T-cell (primary cell): ENCODE measurements at regions not wholly inside any gene's neighbourhood (a gene's known extent, or its start where the extent isn't known, plus 50 kb on each side); places are given as distances from the start of the nearest gene placed in this dataset.
"Not testable (repeated sequence)": the region's sequence is repeated elsewhere in the genome, so short reads cannot be mapped to it uniquely, and the experiment has no call there.

Source experiments
- ATAC-seq, 4 experiments: fragments of 200-7000 bp in 3 of 4; fragments of 150-1000 bp in 1 of 4; cut with Tn5 transposase; replicated peaks in 1 of 4; 1 replicate in 3 of 4; 2 replicates in 1 of 4; pipeline ENCODE4 v1.10.0; 2021; ENCODE audit warnings: moderate library complexity in 3 of 4, mild to moderate bottlenecking in 2 of 4, moderate number of reproducible peaks in 1 of 4
- CTCF ChIA-PET, 2 donors: fragments of 300-600 bp; sonication (Branson Sonifier 250); formaldehyde crosslinking; loops; one replicate each; lab custom pipeline; 2022; ENCODE audit warnings: antibody characterized with exemption in 2 of 2; lab: Charles Lee
- POLR2A ChIA-PET, 2 donors: fragments of 300-600 bp; sonication (Branson Sonifier 250); formaldehyde crosslinking; loops; one replicate each; lab custom pipeline; 2022; ENCODE audit warnings: antibody characterized with exemption in 2 of 2; lab: Charles Lee
- DNase-seq, 35 experiments: peaks; one replicate each; pipeline versions ENCODE4 v3.0.0 to v3.0.0-alpha.2; 2013 to 2023
- H3K27ac ChIP-seq: one replicate; pipeline ENCODE4 v1.5.1; 2013; ENCODE audit warnings: low read length
- H3K27me3 ChIP-seq, 2 experiments: replicated peaks in 1 of 2; 1 replicate in 1 of 2; 2 replicates in 1 of 2; pipeline versions ENCODE4 v1.6.1 to v1.7.0; 2013; ENCODE audit warnings: low read length in 1 of 2, mixed read lengths in 1 of 2; ENCODE audit not compliant: control insufficient read depth in 2 of 2, insufficient read depth in 2 of 2; ENCODE audit errors: extremely low read depth in 1 of 2
- H3K36me3 ChIP-seq, 2 donors: 1 replicate in 1 of 2; 2 replicates in 1 of 2; pipeline versions ENCODE4 v1.6.1 to v1.7.0; 2013; ENCODE audit warnings: low read length in 1 of 2; ENCODE audit not compliant: control insufficient read depth in 2 of 2, insufficient read depth in 1 of 2; ENCODE audit errors: extremely low read depth in 1 of 2
- H3K4me1 ChIP-seq, 2 experiments: 1 replicate in 1 of 2; 2 replicates in 1 of 2; pipeline versions ENCODE4 v1.6.1 to v1.7.0; 2013; ENCODE audit warnings: low read length in 2 of 2, mixed read lengths in 1 of 2; ENCODE audit not compliant: insufficient read depth in 2 of 2, control insufficient read depth in 1 of 2; ENCODE audit errors: extremely low read depth in 1 of 2
- H3K4me3 ChIP-seq, 2 donors: 1 replicate in 1 of 2; 2 replicates in 1 of 2; pipeline versions ENCODE4 v1.5.1 to v1.7.0; 2013; ENCODE audit warnings: mild to moderate bottlenecking in 2 of 2, low read length in 1 of 2, moderate library complexity in 1 of 2; ENCODE audit not compliant: control insufficient read depth in 1 of 2; ENCODE audit errors: extremely low read depth in 1 of 2
- H3K9me3 ChIP-seq: 2 replicates; pipeline ENCODE4 v1.7.0; 2013
- H3K27ac Mint-ChIP-seq, 2 donors: one replicate each; pipeline ENCODE4 v1.8.0; 2020 to 2021; ENCODE audit warnings: mild to moderate bottlenecking in 2 of 2, mixed read lengths in 2 of 2
- H3K27me3 Mint-ChIP-seq, 2 donors: one replicate each; pipeline ENCODE4 v1.8.0; 2021 to 2022; ENCODE audit warnings: mixed read lengths in 2 of 2
- H3K36me3 Mint-ChIP-seq: one replicate; pipeline ENCODE4 v1.8.0; 2021; ENCODE audit warnings: mixed read lengths
- H3K4me1 Mint-ChIP-seq, 3 donors: one replicate each; pipeline ENCODE4 v1.8.0; 2020 to 2022; ENCODE audit warnings: mixed read lengths in 3 of 3, mild to moderate bottlenecking in 1 of 3
- H3K4me3 Mint-ChIP-seq, 3 donors: one replicate each; pipeline ENCODE4 v1.8.0; 2020 to 2022; ENCODE audit warnings: mild to moderate bottlenecking in 3 of 3, mixed read lengths in 3 of 3, moderate library complexity in 3 of 3
- H3K9me3 Mint-ChIP-seq, 3 donors: one replicate each; pipeline ENCODE4 v1.8.0; 2020 to 2022; ENCODE audit warnings: mixed read lengths in 3 of 3
- WGBS: methylation state at CpG from one replicate; pipeline ENCODE4 v1.1.5; 2013; ENCODE audit warnings: missing lambda C conversion rate; ENCODE audit not compliant: insufficient coverage; 5-methylcytosine and 5-hydroxymethylcytosine counted together

DNA sequence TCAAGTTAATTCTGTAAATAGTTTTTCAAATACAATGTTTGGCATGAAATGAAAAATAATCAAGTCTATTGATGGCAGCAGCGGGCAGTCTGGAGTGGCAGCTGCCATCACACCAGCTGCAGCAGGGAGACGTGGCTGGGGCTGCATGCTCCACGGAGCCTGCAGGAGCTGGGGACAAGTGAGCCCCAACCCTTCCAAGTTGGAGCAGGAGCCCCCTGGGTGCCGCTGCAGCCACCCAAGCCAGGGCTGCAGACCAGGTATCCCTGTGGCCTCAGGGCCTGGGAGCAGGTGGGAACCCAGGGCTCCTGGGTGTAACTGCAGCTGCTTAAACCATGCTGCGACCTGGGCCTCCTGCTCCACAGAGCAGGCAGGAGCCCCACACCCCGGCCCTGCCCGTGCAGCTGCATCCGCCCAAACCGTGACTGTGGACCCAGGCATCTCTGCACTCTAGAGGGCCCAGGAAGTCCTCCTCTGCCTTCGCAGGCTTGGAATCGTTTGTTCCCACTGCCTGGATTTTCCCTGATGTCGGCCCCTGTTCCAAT lies 257.4 kb downstream of the PLOD2 start:
- WGBS: 82% methylated on average over 11 of the region's 12 CpGs
- ATAC-seq (peak in 1 of 4 experiments; percentile 27), DNase-seq (no peak)
- CTCF ChIA-PET: no interaction called here
- Mint-ChIP-seq H3K4me3 (no peak overlapping the region), H3K36me3 (no peaks in the 10 kb centered on the region), H3K27ac (no peak overlapping the region), H3K9me3 (no peaks in the 10 kb centered on the region), H3K27me3 (no peaks in the 10 kb centered on the region), H3K4me1 (no peaks in the 10 kb centered on the region)
- POLR2A ChIA-PET: no interaction called here
- Histone ChIP-seq H3K9me3 (no peaks in the 10 kb centered on the region), H3K27me3 (no peaks in the 10 kb centered on the region), H3K4me1 (no peaks in the 10 kb centered on the region), H3K27ac (no peak overlapping the region), H3K4me3 (no peak overlapping the region), H3K36me3 (no peaks in the 10 kb centered on the region)

DNA sequence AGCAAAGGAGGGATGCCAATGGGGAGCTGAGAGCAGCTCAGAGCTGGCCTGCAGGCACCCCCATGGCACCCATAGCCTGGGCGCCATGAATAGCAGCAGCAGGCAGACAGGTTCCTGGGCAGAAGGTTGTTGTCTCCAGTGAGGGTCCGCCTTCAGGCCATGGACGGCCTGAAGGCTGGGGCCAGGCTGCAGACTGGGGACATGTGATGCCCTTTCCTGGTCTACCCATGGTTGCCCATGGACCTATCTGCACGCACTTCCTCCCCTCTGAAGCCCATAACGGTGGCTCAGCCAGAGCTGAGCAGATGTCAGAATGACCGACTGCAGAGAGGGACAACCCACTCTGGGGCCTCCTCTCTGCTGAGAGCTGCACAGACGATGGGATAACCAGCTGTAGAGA lies 256.8 kb downstream of the PLOD2 start:
- DNase-seq (no peak), ATAC-seq (no peak)
- no peak overlapping the region for H3K27ac Mint-ChIP-seq
- POLR2A ChIA-PET: no interaction called here
- no peak overlapping the region for H3K4me3 ChIP-seq
- H3K27me3 Mint-ChIP-seq: no peaks in the 10 kb centered on the region
- no peak overlapping the region for H3K27ac ChIP-seq
- H3K9me3 Mint-ChIP-seq: no peaks in the 10 kb centered on the region
- no peaks in the 10 kb centered on the region for H3K9me3 ChIP-seq
- H3K27me3 ChIP-seq: no peaks in the 10 kb centered on the region
- H3K36me3 ChIP-seq: no peaks in the 10 kb centered on the region
- H3K4me3 Mint-ChIP-seq: no peak overlapping the region
- H3K4me1 ChIP-seq: no peaks in the 10 kb centered on the region
- no peaks in the 10 kb centered on the region for H3K36me3 Mint-ChIP-seq
- CTCF ChIA-PET: no interaction called here
- 95% methylated on average over 7 of the region's 7 CpGs for WGBS
- H3K4me1 Mint-ChIP-seq: no peaks in the 10 kb centered on the region

DNA sequence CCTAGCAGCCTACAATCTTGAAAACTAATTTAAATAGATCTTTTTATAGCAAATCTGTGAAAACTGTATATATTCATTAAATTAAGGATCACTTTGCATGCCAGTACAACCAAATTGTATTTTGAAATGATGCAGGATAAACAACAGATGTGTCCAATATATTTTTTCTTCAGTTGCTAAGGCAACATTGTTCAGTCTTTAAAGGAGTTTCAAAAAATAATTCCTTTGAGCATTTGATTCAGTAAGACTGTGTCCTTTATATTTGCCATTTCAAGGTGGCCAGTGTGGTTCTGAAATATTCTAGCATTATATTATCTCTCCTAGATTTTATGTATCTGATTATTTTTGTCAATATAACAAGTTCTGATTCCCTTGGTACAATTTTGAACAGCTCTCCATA lies 254.7 kb downstream of the PLOD2 start:
- ATAC-seq (no peak), DNase-seq (no peak)
- Histone ChIP-seq H3K27me3 (no peaks in the 10 kb centered on the region), H3K4me3 (no peak overlapping the region), H3K36me3 (no peaks in the 10 kb centered on the region), H3K9me3 (no peaks in the 10 kb centered on the region), H3K27ac (no peak overlapping the region), H3K4me1 (no peaks in the 10 kb centered on the region)
- ChIA-PET POLR2A (no interaction called here), CTCF (no interaction called here)
- no peaks in the 10 kb centered on the region for H3K4me1 Mint-ChIP-seq
- H3K9me3 Mint-ChIP-seq: no peaks in the 10 kb centered on the region
- no peaks in the 10 kb centered on the region for H3K36me3 Mint-ChIP-seq
- H3K27me3 Mint-ChIP-seq: no peaks in the 10 kb centered on the region
- no peak overlapping the region for H3K27ac Mint-ChIP-seq
- H3K4me3 Mint-ChIP-seq: no peak overlapping the region

DNA sequence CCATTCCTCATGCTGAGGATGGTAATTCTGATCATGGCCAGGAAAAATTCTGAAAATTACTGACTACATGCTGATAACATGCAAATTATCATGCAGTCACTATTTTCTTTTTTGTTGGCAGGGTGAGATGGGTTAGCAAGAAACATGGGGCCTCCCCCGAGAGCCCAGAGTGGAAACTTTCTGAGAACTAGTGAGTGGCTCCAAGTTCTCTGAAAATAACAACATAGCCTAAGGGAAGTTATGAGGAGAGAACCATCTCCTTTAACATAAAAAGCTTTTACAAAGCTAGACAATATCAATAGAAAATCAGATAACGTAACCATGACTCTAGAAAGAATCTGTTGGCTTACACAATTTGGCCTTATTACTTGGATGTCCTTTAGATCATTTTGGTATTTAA lies 254.2 kb downstream of the PLOD2 start:
- ChIA-PET CTCF (no interaction called here), POLR2A (no interaction called here)
- Mint-ChIP-seq H3K4me1 (no peaks in the 10 kb centered on the region), H3K4me3 (no peak overlapping the region), H3K36me3 (no peaks in the 10 kb centered on the region), H3K27ac (no peak overlapping the region), H3K27me3 (no peaks in the 10 kb centered on the region), H3K9me3 (no peaks in the 10 kb centered on the region)
- ATAC-seq (no peak), DNase-seq (no peak)
- Histone ChIP-seq H3K9me3 (no peaks in the 10 kb centered on the region), H3K27me3 (no peaks in the 10 kb centered on the region), H3K4me3 (no peak overlapping the region), H3K36me3 (no peaks in the 10 kb centered on the region), H3K27ac (no peak overlapping the region), H3K4me1 (no peaks in the 10 kb centered on the region)
- no CpG with 5 or more reads among the region's 2 CpGs for WGBS

DNA sequence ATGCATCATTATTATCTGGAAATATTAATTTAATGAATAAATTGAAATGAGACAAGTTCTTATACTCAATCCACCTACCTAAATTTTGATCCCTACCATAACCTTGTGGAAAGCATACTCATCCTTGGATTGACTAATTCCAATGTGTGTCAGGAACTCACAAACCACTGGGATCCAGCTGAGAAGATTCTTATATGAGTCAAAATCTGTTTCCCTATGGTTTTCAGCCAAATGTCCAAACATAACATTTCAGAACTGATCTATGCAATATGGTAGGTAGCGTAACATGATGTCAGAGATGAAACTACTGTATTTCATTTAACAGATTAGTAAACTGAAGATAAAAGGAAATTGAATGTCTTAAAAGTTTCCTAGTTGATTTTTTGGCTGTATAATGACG lies 250.0 kb downstream of the PLOD2 start:
- no peak overlapping the region for H3K4me3 ChIP-seq
- no CpG with 5 or more reads among the region's 2 CpGs for WGBS
- H3K9me3 ChIP-seq: no peaks in the 10 kb centered on the region
- Mint-ChIP-seq H3K27me3 (no peaks in the 10 kb centered on the region), H3K4me1 (no peaks in the 10 kb centered on the region), H3K4me3 (no peak overlapping the region), H3K27ac (no peak overlapping the region), H3K36me3 (no peaks in the 10 kb centered on the region), H3K9me3 (peaks cover 4 to 16% (median 6%) of the 10 kb centered on the region in 3 donors)
- no peaks in the 10 kb centered on the region for H3K27me3 ChIP-seq
- DNase-seq: no peak
- ATAC-seq: no peak
- ChIA-PET CTCF (no interaction called here), POLR2A (no interaction called here)
- H3K36me3 ChIP-seq: no peaks in the 10 kb centered on the region
- H3K27ac ChIP-seq: no peak overlapping the region
- H3K4me1 ChIP-seq: no peaks in the 10 kb centered on the region

DNA sequence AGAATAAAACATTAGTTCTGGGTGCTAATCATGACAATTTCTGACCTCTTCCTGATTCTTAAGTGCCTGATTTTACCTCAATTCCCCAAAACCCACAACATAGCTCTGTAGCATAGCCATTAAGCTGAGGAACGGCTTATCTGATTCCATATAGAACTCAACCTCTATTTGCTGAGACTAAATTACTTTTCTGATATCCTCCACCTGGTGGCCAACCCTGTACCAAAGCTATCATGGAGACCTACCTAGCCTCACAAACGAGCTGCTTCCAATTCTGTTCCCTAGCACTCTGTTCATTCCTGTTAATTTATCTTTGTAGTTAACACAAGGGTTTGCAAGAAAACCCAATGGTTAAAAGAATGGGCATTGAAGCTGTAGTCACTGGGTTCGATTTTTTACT lies 245.2 kb downstream of the PLOD2 start:
- no peak overlapping the region for H3K27ac Mint-ChIP-seq
- ATAC-seq: no peak
- Histone ChIP-seq H3K27ac (no peak overlapping the region), H3K4me1 (no peaks in the 10 kb centered on the region), H3K4me3 (no peak overlapping the region), H3K36me3 (no peaks in the 10 kb centered on the region), H3K27me3 (no peaks in the 10 kb centered on the region), H3K9me3 (no peaks in the 10 kb centered on the region)
- WGBS: 50% methylated on average over 1 of the region's 3 CpGs
- peaks cover 16 to 26% (median 17%) of the 10 kb centered on the region in 3 donors for H3K9me3 Mint-ChIP-seq
- DNase-seq: no peak
- ChIA-PET CTCF (no interaction called here), POLR2A (no interaction called here)
- no peaks in the 10 kb centered on the region for H3K36me3 Mint-ChIP-seq
- no peak overlapping the region for H3K4me3 Mint-ChIP-seq
- H3K4me1 Mint-ChIP-seq: no peaks in the 10 kb centered on the region
- H3K27me3 Mint-ChIP-seq: no peaks in the 10 kb centered on the region

DNA sequence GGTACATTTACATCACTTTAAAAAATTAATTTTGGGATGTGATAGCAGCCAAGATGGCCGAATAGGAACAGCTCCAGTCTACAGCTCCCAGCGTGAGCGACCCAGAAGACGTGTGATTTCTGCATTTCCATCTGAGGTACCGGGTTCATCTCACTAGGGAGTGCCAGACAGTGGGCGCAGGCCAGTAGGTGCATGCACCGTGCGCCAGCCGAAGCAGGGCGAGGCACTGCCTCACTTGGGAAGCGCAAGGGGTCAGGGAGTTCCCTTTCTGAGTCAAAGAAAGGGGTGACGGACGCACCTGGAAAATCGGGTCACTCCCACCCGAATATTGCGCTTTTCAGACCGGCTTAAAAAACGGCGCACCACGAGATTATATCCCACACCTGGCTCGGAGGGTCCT lies 233.2 kb downstream of the PLOD2 start:
- H3K36me3 ChIP-seq, H3K4me1 Mint-ChIP-seq, H3K27ac ChIP-seq, POLR2A ChIA-PET, H3K36me3 Mint-ChIP-seq, ATAC-seq, H3K9me3 ChIP-seq, H3K4me3 ChIP-seq, H3K27ac Mint-ChIP-seq, H3K4me3 Mint-ChIP-seq, H3K27me3 ChIP-seq, DNase-seq, H3K4me1 ChIP-seq, H3K27me3 Mint-ChIP-seq, CTCF ChIA-PET: not testable (repeated sequence)
- 86% methylated on average over 5 of the region's 21 CpGs for WGBS
- peaks cover 0 to 13% (median 11%) of the 10 kb centered on the region in 3 donors for H3K9me3 Mint-ChIP-seq
